LNCaP clone FGC (cell line): ENCODE measurements at regions not wholly inside any gene's neighbourhood (a gene's known extent, or its start where the extent isn't known, plus 50 kb on each side); places are given as distances from the start of the nearest gene placed in this dataset.

Source experiments
- DNase-seq: peaks from one replicate; pipeline ENCODE4 v3.0.0-alpha.2; 2011; ENCODE audit warnings: low read depth
- H3K4me3 ChIP-seq: 2 replicates; pipeline ENCODE4 v1.5.1; 2011; ENCODE audit warnings: mild to moderate bottlenecking, low read depth, low read length, control low read depth
- CTCF ChIP-seq: IDR thresholded peaks from 2 replicates; pipeline ENCODE4 v1.5.1; 2012; ENCODE audit warnings: mild to moderate bottlenecking; ENCODE audit not compliant: control insufficient read depth, insufficient read depth; ENCODE audit errors: extremely low read depth

- no peak overlapping the region for H3K4me3 ChIP-seq
- TF ChIP-seq CTCF, result no peak
- no peak for DNase-seq
These were observed 265.3 kb downstream of the SHQ1 start for GRCh38 chr3:72582963-72583362.

GRCh38 chr3:72582211-72582878, 265.9 kb downstream of the SHQ1 start:
- H3K4me3 ChIP-seq, result no peak overlapping the region
- no peak for DNase-seq
- TF ChIP-seq CTCF, result no peak

- TF ChIP-seq CTCF, result no peak
- no peak for DNase-seq
- H3K4me3 ChIP-seq, result no peak overlapping the region
These were observed 267.3 kb downstream of the SHQ1 start for GRCh38 chr3:72580900-72581299.

- no peak overlapping the region for H3K4me3 ChIP-seq
- no peak for TF ChIP-seq CTCF
- DNase-seq, result no peak
These were observed 267.9 kb downstream of the SHQ1 start for GRCh38 chr3:72580246-72580756.

- no peak overlapping the region for H3K4me3 ChIP-seq
- TF ChIP-seq CTCF, result no peak
- DNase-seq, result no peak
These were observed 268.5 kb downstream of the SHQ1 start for GRCh38 chr3:72579581-72580245.

GRCh38 chr3:72579191-72579580, 269.1 kb downstream of the SHQ1 start:
- no peak overlapping the region for H3K4me3 ChIP-seq
- no peak for TF ChIP-seq CTCF
- no peak for DNase-seq

GRCh38 chr3:72577190-72577589, 271.1 kb downstream of the SHQ1 start:
- TF ChIP-seq CTCF, result no peak
- no peak overlapping the region for H3K4me3 ChIP-seq
- no peak for DNase-seq
